CD4-positive, alpha-beta T cell (primary cell): ENCODE measurements at regions not wholly inside any gene's neighbourhood (a gene's known extent, or its start where the extent isn't known, plus 50 kb on each side); places are given as distances from the start of the nearest gene placed in this dataset.

Experiments
- ATAC-seq: fragments of 200-7000 bp; cut with Tn5 transposase; one replicate; pipeline ENCODE4 v1.10.0; 2022; ENCODE audit warnings: mild to moderate bottlenecking; ENCODE audit not compliant: poor library complexity
- CTCF ChIA-PET: fragments of 350-600 bp; sonication (Branson Sonifier 250); formaldehyde crosslinking; loops from one replicate; lab custom pipeline; 2021; ENCODE audit warnings: antibody characterized with exemption, inconsistent platforms; lab: Charles Lee
- POLR2A ChIA-PET: fragments of 350-600 bp; sonication (Branson Sonifier 250); formaldehyde crosslinking; loops from one replicate; lab custom pipeline; 2021; ENCODE audit warnings: antibody characterized with exemption, inconsistent platforms; lab: Charles Lee
- DNase-seq, 14 experiments: peaks; one replicate each; pipeline ENCODE4 v3.0.0-alpha.2; 2013 to 2020; ENCODE audit warnings: mixed read lengths in 2 of 14
- H3K27ac ChIP-seq, 2 donors: one replicate each; pipeline versions ENCODE4 v1.5.1 to v1.7.0; 2013; ENCODE audit warnings: low read length in 2 of 2, low read depth in 1 of 2, mild to moderate bottlenecking in 1 of 2
- H3K27me3 ChIP-seq, 2 experiments: 1 replicate in 1 of 2; 2 replicates in 1 of 2; pipeline versions ENCODE4 v1.6.1 to v1.7.0; 2013; ENCODE audit warnings: low read length in 2 of 2, control low read depth in 1 of 2, mild to moderate bottlenecking in 1 of 2, moderate library complexity in 1 of 2; ENCODE audit not compliant: insufficient read depth in 2 of 2, control insufficient read depth in 1 of 2
- H3K36me3 ChIP-seq: one replicate; pipeline ENCODE4 v1.6.1; 2013; ENCODE audit warnings: low read length, control low read depth; ENCODE audit not compliant: insufficient read depth
- H3K4me1 ChIP-seq: one replicate; pipeline ENCODE4 v1.6.1; 2013; ENCODE audit warnings: low read length, control low read depth; ENCODE audit not compliant: insufficient read depth
- H3K4me3 ChIP-seq: one replicate; pipeline ENCODE4 v1.5.1; 2013; ENCODE audit warnings: mild to moderate bottlenecking, low read length, moderate library complexity
- H3K9me3 ChIP-seq, 2 experiments: 1 replicate in 1 of 2; 2 replicates in 1 of 2; pipeline versions ENCODE4 v1.6.1 to v1.7.0; 2013; ENCODE audit warnings: low read length in 2 of 2, mild to moderate bottlenecking in 2 of 2, control low read depth in 1 of 2, moderate library complexity in 1 of 2; ENCODE audit not compliant: control insufficient read depth in 1 of 2, insufficient read depth in 1 of 2
- H3K27ac Mint-ChIP-seq: one replicate; pipeline ENCODE4 v1.8.0; 2020; ENCODE audit warnings: mixed read lengths
- H3K27me3 Mint-ChIP-seq: one replicate; pipeline ENCODE4 v1.8.0; 2021; ENCODE audit warnings: mixed read lengths
- H3K36me3 Mint-ChIP-seq: one replicate; pipeline ENCODE4 v1.8.0; 2021; ENCODE audit warnings: low read depth, mixed read lengths
- H3K4me1 Mint-ChIP-seq: one replicate; pipeline ENCODE4 v1.8.0; 2021; ENCODE audit warnings: low read depth, mixed read lengths
- H3K4me3 Mint-ChIP-seq: one replicate; pipeline ENCODE4 v1.8.0; 2020; ENCODE audit warnings: mild to moderate bottlenecking, mixed read lengths
- H3K9me3 Mint-ChIP-seq: one replicate; pipeline ENCODE4 v1.8.0; 2020; ENCODE audit warnings: mixed read lengths
- CTCF ChIP-seq: fragments of 200-600 bp; IDR thresholded peaks from one replicate; pipeline ENCODE4 v1.8.0; 2022; ENCODE audit warnings: antibody characterized with exemption, mild to moderate bottlenecking
- intact Hi-C, 2 experiments: fragments of 100-400 bp; cut with DNase I in 1 of 2; cut with micrococcal nuclease in 1 of 2; formaldehyde crosslinking; loops; one replicate each; pipeline versions ENCODE4 v1.15.1 to v1.9.0; 2023 to 2025; cut with DNase I, micrococcal nuclease

- Mint-ChIP-seq H3K4me3 (peak overlapping the region; percentile 54), H3K27me3 (peaks cover 58% of the 10 kb centered on the region), H3K4me1 (peaks cover 16% of the 10 kb centered on the region), H3K36me3 (no peaks in the 10 kb centered on the region), H3K27ac (no peak overlapping the region), H3K9me3 (no peaks in the 10 kb centered on the region)
- intact Hi-C loops = loop anchor here in 1 of 2 experiments (10.0 kb wide), 1 partner anchor 587 kb away; no protein-coding TSS in a partner anchor
- H3K9me3 ChIP-seq = peaks cover 0 to 10% of the 10 kb centered on the region in 2 experiments
- ChIA-PET CTCF (no interaction called here), POLR2A (interaction anchor here (0.7 to 1.2 kb wide), 2 partner anchors 100 to 201 kb away, joined by 4 read pairs; no protein-coding TSS in a partner anchor)
- no peak for DNase-seq
- peaks cover 11% of the 10 kb centered on the region for H3K4me1 ChIP-seq
- H3K27ac ChIP-seq = no peak overlapping the region
- H3K36me3 ChIP-seq = no peaks in the 10 kb centered on the region
- TF ChIP-seq CTCF = no peak
- peak overlapping the region; percentile 12 for H3K4me3 ChIP-seq
- ATAC-seq = no peak
- H3K27me3 ChIP-seq = peaks cover 18 to 34% of the 10 kb centered on the region in 2 experiments
Observed at GRCh38 chr13:110812121-110812868, 98.8 kb downstream of the ING1 start.

- no peaks in the 10 kb centered on the region for H3K9me3 Mint-ChIP-seq
Observed at GRCh38 chr13:110812869-110813645, 99.6 kb downstream of the ING1 start.

More at GRCh38 chr13:110812869-110813645, 99.6 kb downstream of the ING1 start:
- no peak for TF ChIP-seq CTCF
- Histone ChIP-seq H3K27ac (no peak overlapping the region), H3K9me3 (peaks cover 0 to 10% of the 10 kb centered on the region in 2 experiments), H3K27me3 (peaks cover 18 to 31% of the 10 kb centered on the region in 2 experiments), H3K36me3 (no peaks in the 10 kb centered on the region), H3K4me1 (peaks cover 11% of the 10 kb centered on the region), H3K4me3 (no peak overlapping the region)
- POLR2A ChIA-PET = interaction anchor here (1.2 kb wide), 1 partner anchor 101 kb away, joined by 4 read pairs; no protein-coding TSS in a partner anchor
- no peak overlapping the region for H3K27ac Mint-ChIP-seq
- H3K36me3 Mint-ChIP-seq = no peaks in the 10 kb centered on the region
- no peak for ATAC-seq
- intact Hi-C loops = loop anchor here in 1 of 2 experiments (10.0 kb wide), 1 partner anchor 588 kb away; no protein-coding TSS in a partner anchor
- no peak for DNase-seq
- H3K4me3 Mint-ChIP-seq = no peak overlapping the region
- H3K4me1 Mint-ChIP-seq = peaks cover 16% of the 10 kb centered on the region
- peaks cover 52% of the 10 kb centered on the region for H3K27me3 Mint-ChIP-seq
- CTCF ChIA-PET = no interaction called here
